Astrocyte (in vitro differentiated cells and primary cell): ENCODE measurements at regions not wholly inside any gene's neighbourhood (a gene's known extent, or its start where the extent isn't known, plus 50 kb on each side); places are given as distances from the start of the nearest gene placed in this dataset.

Experiments
- CTCF ChIP-seq: IDR thresholded peaks from 2 replicates; pipeline ENCODE4 v1.5.1; 2011; ENCODE audit warnings: low read depth, mild to moderate bottlenecking, inconsistent platforms, low read length, moderate library complexity; ENCODE audit not compliant: insufficient read depth
- EZH2 ChIP-seq: IDR thresholded peaks from 2 replicates; pipeline ENCODE4 v1.6.1; 2012; ENCODE audit warnings: mild to moderate bottlenecking, low read length, inconsistent platforms; ENCODE audit not compliant: insufficient read depth

- TF ChIP-seq CTCF, result no peak
- TF ChIP-seq EZH2, result no peak
Observed at GRCh38 chrX:34999702-35000101, 57.1 kb downstream of the FAM47B start.
